Adrenal gland (tissue), 5 donors: ENCODE measurements at regions not wholly inside any gene's neighbourhood (a gene's known extent, or its start where the extent isn't known, plus 50 kb on each side); places are given as distances from the start of the nearest gene placed in this dataset.

Experiments used
- POLR2A ChIP-seq, 2 donors: fragments of 450-650 bp; IDR thresholded peaks; one replicate each; pipeline ENCODE4 v1.6.1; 2017; ENCODE audit warnings: antibody characterized with exemption in 2 of 2, mild to moderate bottlenecking in 2 of 2, moderate library complexity in 1 of 2
- TF ChIP-seq, protein P1 (sequence below), 6 experiments: fragments of 450-650 bp in 4 of 6; fragments of 200-600 bp in 2 of 6; sonication (generic) in 1 of 6; IDR thresholded peaks; 1 replicate in 5 of 6; 2 replicates in 1 of 6; pipeline versions ENCODE4 v1.5.1 to v1.8.0; 2016 to 2021; ENCODE audit warnings: antibody characterized with exemption in 6 of 6, mild to moderate bottlenecking in 2 of 6, moderate library complexity in 1 of 6
- donor health status: DM: no; HTN: no; CAD: no.

DNA sequence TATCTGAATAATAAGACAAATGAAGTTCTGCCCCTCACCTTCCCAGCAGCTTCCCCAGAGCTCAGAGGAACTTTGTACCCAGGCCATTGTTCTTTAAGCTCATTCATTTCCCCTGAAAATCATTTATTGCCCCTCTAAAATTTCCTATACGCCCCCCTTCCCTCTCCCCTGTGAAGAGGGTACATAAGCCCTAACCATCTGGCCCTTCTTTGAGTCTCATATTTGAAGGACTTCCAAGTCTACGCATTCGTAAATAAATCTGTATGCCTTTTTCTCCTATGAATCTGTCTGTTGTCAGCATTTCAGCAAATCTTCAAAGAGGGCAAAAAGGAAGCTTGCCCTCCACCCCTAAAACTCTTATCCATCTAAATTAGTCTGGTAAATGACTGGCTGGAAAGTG lies 73.1 kb upstream of the DST start:
- TF ChIP-seq, protein P1, sequence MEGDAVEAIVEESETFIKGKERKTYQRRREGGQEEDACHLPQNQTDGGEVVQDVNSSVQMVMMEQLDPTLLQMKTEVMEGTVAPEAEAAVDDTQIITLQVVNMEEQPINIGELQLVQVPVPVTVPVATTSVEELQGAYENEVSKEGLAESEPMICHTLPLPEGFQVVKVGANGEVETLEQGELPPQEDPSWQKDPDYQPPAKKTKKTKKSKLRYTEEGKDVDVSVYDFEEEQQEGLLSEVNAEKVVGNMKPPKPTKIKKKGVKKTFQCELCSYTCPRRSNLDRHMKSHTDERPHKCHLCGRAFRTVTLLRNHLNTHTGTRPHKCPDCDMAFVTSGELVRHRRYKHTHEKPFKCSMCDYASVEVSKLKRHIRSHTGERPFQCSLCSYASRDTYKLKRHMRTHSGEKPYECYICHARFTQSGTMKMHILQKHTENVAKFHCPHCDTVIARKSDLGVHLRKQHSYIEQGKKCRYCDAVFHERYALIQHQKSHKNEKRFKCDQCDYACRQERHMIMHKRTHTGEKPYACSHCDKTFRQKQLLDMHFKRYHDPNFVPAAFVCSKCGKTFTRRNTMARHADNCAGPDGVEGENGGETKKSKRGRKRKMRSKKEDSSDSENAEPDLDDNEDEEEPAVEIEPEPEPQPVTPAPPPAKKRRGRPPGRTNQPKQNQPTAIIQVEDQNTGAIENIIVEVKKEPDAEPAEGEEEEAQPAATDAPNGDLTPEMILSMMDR (IDR thresholded peaks at IDR 0.05), result no peak
- TF ChIP-seq POLR2A (IDR thresholded peaks at IDR 0.05), result no peak
